ENCODE measurements at regions not wholly inside any gene's neighbourhood (a gene's known extent, or its start where the extent isn't known, plus 50 kb on each side); places are given as distances from the start of the nearest gene placed in this dataset.

- intact Hi-C loops (cut with DNase I; ENCODE audit: low total_unique reads) = no loop called here
- DNase-seq = no peak
- 48 to 61% (median 50%) methylated on average over 4 of the region's 4 CpGs for WGBS, 5 donors
- Histone ChIP-seq H3K4me3 (no peak overlapping the region), H3K27me3 (no peaks in the 10 kb centered on the region), H3K4me1 (peaks cover 4 to 42% (median 21%) of the 10 kb centered on the region in 4 donors), H3K27ac (peak overlapping the region in 3 of 5 donors; percentile 18 to 50 (median 46)), H3K9me3 (no peaks in the 10 kb centered on the region), H3K36me3 (no peaks in the 10 kb centered on the region)
- TF ChIP-seq POLR2AphosphoS5 (IDR thresholded peaks at IDR 0.05) = no peak
- TF ChIP-seq POLR2A (IDR thresholded peaks at IDR 0.05) = no peak
- TF ChIP-seq EP300 (IDR thresholded peaks at IDR 0.05) = no peak
- no peak for TF ChIP-seq CTCF (IDR thresholded peaks at IDR 0.05)
Observed at GRCh38 chr4:128527946-128528576, 240.4 kb upstream of the PGRMC2 start.

- WGBS, 5 donors = 89 to 96% (median 95%) methylated on average over 3 of the region's 3 CpGs
- H3K4me1 ChIP-seq = peaks cover 4 to 42% (median 21%) of the 10 kb centered on the region in 4 donors
Observed at GRCh38 chr4:128527351-128527750, 239.7 kb upstream of the PGRMC2 start.

GRCh38 chr4:128525992-128526630 lies 238.5 kb upstream of the PGRMC2 start:
- WGBS, 5 donors = 9 to 28% (median 20%) methylated on average over 1 of the region's 1 CpG
- peak in 1 of 2 donors; percentile 75 for DNase-seq
- intact Hi-C loops (cut with DNase I; ENCODE audit: low total_unique reads) = no loop called here
- TF ChIP-seq POLR2A (IDR thresholded peaks at IDR 0.05) (no peak), POLR2AphosphoS5 (IDR thresholded peaks at IDR 0.05) (no peak), CTCF (IDR thresholded peaks at IDR 0.05) (no peak), EP300 (IDR thresholded peaks at IDR 0.05) (no peak)
- H3K4me1 ChIP-seq = peaks cover 4 to 42% (median 22%) of the 10 kb centered on the region in 4 donors
- peak overlapping the region in 4 of 5 donors; percentile 60 to 76 (median 68) for H3K27ac ChIP-seq
- no peaks in the 10 kb centered on the region for H3K36me3 ChIP-seq
- H3K27me3 ChIP-seq = no peaks in the 10 kb centered on the region
- no peaks in the 10 kb centered on the region for H3K9me3 ChIP-seq
- no peak overlapping the region for H3K4me3 ChIP-seq

More at GRCh38 chr4:128527351-128527750, 239.7 kb upstream of the PGRMC2 start:
- no peak overlapping the region for H3K4me3 ChIP-seq
- intact Hi-C loops (cut with DNase I; ENCODE audit: low total_unique reads) = no loop called here
- H3K27me3 ChIP-seq = no peaks in the 10 kb centered on the region
- no peaks in the 10 kb centered on the region for H3K9me3 ChIP-seq
- TF ChIP-seq POLR2A (IDR thresholded peaks at IDR 0.05) = no peak
- TF ChIP-seq POLR2AphosphoS5 (IDR thresholded peaks at IDR 0.05) = no peak
- TF ChIP-seq EP300 (IDR thresholded peaks at IDR 0.05) = no peak
- no peak for TF ChIP-seq CTCF (IDR thresholded peaks at IDR 0.05)
- DNase-seq = no peak
- H3K36me3 ChIP-seq = no peaks in the 10 kb centered on the region
- no peak overlapping the region for H3K27ac ChIP-seq

DNA sequence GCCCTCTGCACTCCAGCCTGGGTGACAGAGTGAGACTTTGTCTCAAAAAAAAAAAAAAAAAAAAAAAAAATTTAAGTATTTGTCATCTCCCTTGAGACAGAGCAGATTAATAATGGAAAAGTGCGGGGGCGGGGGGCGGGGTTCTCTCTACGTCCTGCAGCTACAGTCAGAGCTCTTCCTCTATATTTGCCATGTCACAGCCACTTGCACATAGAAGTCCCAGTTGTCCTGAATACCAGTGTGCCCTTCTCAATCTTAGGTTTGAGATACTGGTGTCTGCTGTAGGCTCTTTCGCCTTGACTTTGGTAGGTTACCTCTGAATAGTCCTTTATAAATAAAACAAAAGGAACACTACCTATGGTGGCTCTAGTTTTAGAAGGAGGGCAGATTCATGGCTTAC lies 237.8 kb upstream of the PGRMC2 start:
- no peak overlapping the region for H3K4me3 ChIP-seq
- intact Hi-C loops (cut with DNase I; ENCODE audit: low total_unique reads) = no loop called here
- no peak for DNase-seq
- H3K27me3 ChIP-seq = no peaks in the 10 kb centered on the region
- H3K9me3 ChIP-seq = no peaks in the 10 kb centered on the region
- H3K27ac ChIP-seq = peak overlapping the region; percentile 60 to 76 (median 62)
- no peak for TF ChIP-seq POLR2A (IDR thresholded peaks at IDR 0.05)
- TF ChIP-seq EP300 (IDR thresholded peaks at IDR 0.05) = no peak
- TF ChIP-seq POLR2AphosphoS5 (IDR thresholded peaks at IDR 0.05) = no peak
- TF ChIP-seq CTCF (IDR thresholded peaks at IDR 0.05) = no peak
- no peaks in the 10 kb centered on the region for H3K36me3 ChIP-seq
- peaks cover 4 to 42% (median 23%) of the 10 kb centered on the region in 4 donors for H3K4me1 ChIP-seq
- 40 to 59% (median 56%) methylated on average over 5 of the region's 5 CpGs for WGBS, 5 donors
